DOHH2 (cell line): ENCODE measurements at regions not wholly inside any gene's neighbourhood (a gene's known extent, or its start where the extent isn't known, plus 50 kb on each side); places are given as distances from the start of the nearest gene placed in this dataset.

Source experiments
- H3F3A ChIP-seq: fragments of 200-600 bp; sonication (generic), shearing (Covaris generic); 2 replicates; pipeline ENCODE4 v1.6.0; 2016; ENCODE audit warnings: antibody characterized with exemption, mild to moderate bottlenecking; ENCODE audit not compliant: control insufficient read depth, insufficient read depth
- H3K27ac ChIP-seq: fragments of 200-600 bp; sonication (generic); 2 replicates; pipeline ENCODE4 v1.5.1; 2014; ENCODE audit warnings: low read depth, mild to moderate bottlenecking, low read length, moderate library complexity
- H3K27me3 ChIP-seq: fragments of 200-600 bp; sonication (generic); 2 replicates; pipeline ENCODE4 v1.6.1; 2014; ENCODE audit warnings: mild to moderate bottlenecking, low read length, mixed read lengths; ENCODE audit not compliant: control insufficient read depth
- H3K36me3 ChIP-seq: fragments of 200-600 bp; sonication (generic); 2 replicates; pipeline ENCODE4 v1.6.1; 2014; ENCODE audit warnings: mild to moderate bottlenecking, low read length, moderate library complexity, mixed read lengths; ENCODE audit not compliant: control insufficient read depth
- H3K4me1 ChIP-seq: fragments of 200-600 bp; sonication (generic); 2 replicates; pipeline ENCODE4 v1.6.1; 2014; ENCODE audit warnings: mild to moderate bottlenecking, low read length, mixed read lengths; ENCODE audit not compliant: control insufficient read depth
- H3K4me2 ChIP-seq: fragments of 200-600 bp; sonication (generic); 2 replicates; pipeline ENCODE4 v1.6.0; 2014; ENCODE audit warnings: mild to moderate bottlenecking, low read length, moderate library complexity
- H3K4me3 ChIP-seq: fragments of 200-600 bp; sonication (generic); 2 replicates; pipeline ENCODE4 v1.5.1; 2014; ENCODE audit warnings: mild to moderate bottlenecking, low read length, mixed read lengths
- H3K79me2 ChIP-seq: fragments of 200-600 bp; sonication (generic); 2 replicates; pipeline ENCODE4 v1.6.1; 2014; ENCODE audit warnings: mild to moderate bottlenecking, low read length, mixed read lengths; ENCODE audit not compliant: control insufficient read depth
- H3K9me2 ChIP-seq: fragments of 200-600 bp; sonication (generic); replicated peaks from 2 replicates; pipeline ENCODE4 v1.6.1; 2014; ENCODE audit warnings: mild to moderate bottlenecking, low read length, mixed read lengths; ENCODE audit not compliant: control insufficient read depth
- H3K9me3 ChIP-seq: fragments of 200-600 bp; sonication (generic); 2 replicates; pipeline ENCODE4 v1.6.1; 2014; ENCODE audit warnings: antibody characterized with exemption, low read length, mixed read lengths; ENCODE audit not compliant: control insufficient read depth, insufficient read depth
- H4K20me1 ChIP-seq: fragments of 200-600 bp; sonication (generic); 2 replicates; pipeline ENCODE4 v1.6.0; 2014; ENCODE audit warnings: low read depth, mild to moderate bottlenecking, antibody characterized with exemption, low read length, moderate library complexity; ENCODE audit not compliant: control insufficient read depth, insufficient read depth
- CTCF ChIP-seq: fragments of 200-600 bp; sonication (generic); IDR thresholded peaks from one replicate; pipeline ENCODE4 v1.5.1; 2014; ENCODE audit warnings: antibody characterized with exemption, mild to moderate bottlenecking, low read depth, low read length; ENCODE audit not compliant: poor library complexity, severe bottlenecking
- EZH2phosphoT487 ChIP-seq: fragments of 200-600 bp; sonication (generic); IDR thresholded peaks from 2 replicates; pipeline ENCODE4 v1.6.1; 2017; ENCODE audit warnings: borderline replicate concordance, mild to moderate bottlenecking, antibody characterized with exemption, low read length, moderate library complexity, mixed read lengths

- TF ChIP-seq EZH2phosphoT487 (no peak), CTCF (no peak)
- Histone ChIP-seq H3K27me3 (no peaks in the 10 kb centered on the region), H3K4me3 (no peak overlapping the region), H3K9me3 (no peaks in the 10 kb centered on the region), H3F3A (no peaks in the 10 kb centered on the region), H3K4me2 (no peak overlapping the region), H3K27ac (no peak overlapping the region), H3K79me2 (no peaks in the 10 kb centered on the region), H3K4me1 (no peaks in the 10 kb centered on the region), H3K9me2 (no peaks in the 10 kb centered on the region), H3K36me3 (no peaks in the 10 kb centered on the region), H4K20me1 (no peaks in the 10 kb centered on the region)
Observed at GRCh38 chr3:154977666-154978065, 102.5 kb upstream of the MME start.

GRCh38 chr3:154976072-154976983 lies 103.8 kb upstream of the MME start:
- Histone ChIP-seq H3F3A (no peaks in the 10 kb centered on the region), H3K9me3 (no peaks in the 10 kb centered on the region), H3K79me2 (no peaks in the 10 kb centered on the region), H3K27me3 (no peaks in the 10 kb centered on the region), H3K4me2 (no peak overlapping the region), H3K36me3 (no peaks in the 10 kb centered on the region), H4K20me1 (no peaks in the 10 kb centered on the region), H3K4me1 (no peaks in the 10 kb centered on the region), H3K4me3 (no peak overlapping the region), H3K9me2 (no peaks in the 10 kb centered on the region), H3K27ac (no peak overlapping the region)
- no peak for TF ChIP-seq CTCF
- TF ChIP-seq EZH2phosphoT487 = no peak

- Histone ChIP-seq H3K4me3 (no peak overlapping the region), H3K9me3 (no peaks in the 10 kb centered on the region), H4K20me1 (no peaks in the 10 kb centered on the region), H3K79me2 (no peaks in the 10 kb centered on the region), H3F3A (no peaks in the 10 kb centered on the region), H3K27me3 (no peaks in the 10 kb centered on the region), H3K36me3 (no peaks in the 10 kb centered on the region), H3K27ac (no peak overlapping the region), H3K4me1 (no peaks in the 10 kb centered on the region), H3K4me2 (no peak overlapping the region), H3K9me2 (no peaks in the 10 kb centered on the region)
- TF ChIP-seq EZH2phosphoT487 = no peak
Observed at GRCh38 chr3:154973851-154974250, 106.3 kb upstream of the MME start.

- no peaks in the 10 kb centered on the region for H3K9me2 ChIP-seq
- H3F3A ChIP-seq = no peaks in the 10 kb centered on the region
- no peaks in the 10 kb centered on the region for H4K20me1 ChIP-seq
- H3K36me3 ChIP-seq = no peaks in the 10 kb centered on the region
- no peak overlapping the region for H3K4me2 ChIP-seq
- H3K27me3 ChIP-seq = no peaks in the 10 kb centered on the region
- H3K4me3 ChIP-seq = no peak overlapping the region
- no peak overlapping the region for H3K27ac ChIP-seq
- TF ChIP-seq CTCF (no peak), EZH2phosphoT487 (no peak)
- H3K79me2 ChIP-seq = no peaks in the 10 kb centered on the region
- H3K9me3 ChIP-seq = no peaks in the 10 kb centered on the region
- no peaks in the 10 kb centered on the region for H3K4me1 ChIP-seq
Observed at GRCh38 chr3:154972951-154973350, 107.2 kb upstream of the MME start.
